ENCODE measurements at regions not wholly inside any gene's neighbourhood (a gene's known extent, or its start where the extent isn't known, plus 50 kb on each side); places are given as distances from the start of the nearest gene placed in this dataset.

DNA sequence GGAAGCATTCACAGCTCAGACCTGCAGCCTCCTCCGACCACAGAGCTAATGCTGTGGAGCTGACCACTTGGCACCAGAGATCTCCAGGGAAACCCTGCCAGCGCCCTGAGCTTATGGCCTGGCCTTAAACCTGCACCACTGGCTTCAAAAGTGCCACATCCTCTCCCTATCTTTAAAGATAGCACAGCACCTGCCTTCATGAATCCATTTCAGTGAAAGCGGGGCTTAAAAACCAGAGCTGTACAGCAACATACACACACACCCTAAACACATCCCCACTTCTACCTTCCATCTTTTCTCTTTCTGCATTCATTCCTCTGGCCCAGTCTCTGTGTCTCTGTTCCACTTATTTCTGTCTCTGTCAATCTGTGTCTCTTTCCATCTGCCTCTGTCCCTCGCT lies 59.8 kb upstream of the CCDC167 start:
- TF ChIP-seq, protein P1, sequence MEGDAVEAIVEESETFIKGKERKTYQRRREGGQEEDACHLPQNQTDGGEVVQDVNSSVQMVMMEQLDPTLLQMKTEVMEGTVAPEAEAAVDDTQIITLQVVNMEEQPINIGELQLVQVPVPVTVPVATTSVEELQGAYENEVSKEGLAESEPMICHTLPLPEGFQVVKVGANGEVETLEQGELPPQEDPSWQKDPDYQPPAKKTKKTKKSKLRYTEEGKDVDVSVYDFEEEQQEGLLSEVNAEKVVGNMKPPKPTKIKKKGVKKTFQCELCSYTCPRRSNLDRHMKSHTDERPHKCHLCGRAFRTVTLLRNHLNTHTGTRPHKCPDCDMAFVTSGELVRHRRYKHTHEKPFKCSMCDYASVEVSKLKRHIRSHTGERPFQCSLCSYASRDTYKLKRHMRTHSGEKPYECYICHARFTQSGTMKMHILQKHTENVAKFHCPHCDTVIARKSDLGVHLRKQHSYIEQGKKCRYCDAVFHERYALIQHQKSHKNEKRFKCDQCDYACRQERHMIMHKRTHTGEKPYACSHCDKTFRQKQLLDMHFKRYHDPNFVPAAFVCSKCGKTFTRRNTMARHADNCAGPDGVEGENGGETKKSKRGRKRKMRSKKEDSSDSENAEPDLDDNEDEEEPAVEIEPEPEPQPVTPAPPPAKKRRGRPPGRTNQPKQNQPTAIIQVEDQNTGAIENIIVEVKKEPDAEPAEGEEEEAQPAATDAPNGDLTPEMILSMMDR (IDR thresholded peaks at IDR 0.05), result no peak
- no peak for TF ChIP-seq POLR2AphosphoS5 (IDR thresholded peaks at IDR 0.05; ENCODE audit: low read depth, low read length)
- no peak for TF ChIP-seq TCF7L2 (IDR thresholded peaks at IDR 0.05; ENCODE audit: low read depth, low read length)
- TF ChIP-seq, protein P2, sequence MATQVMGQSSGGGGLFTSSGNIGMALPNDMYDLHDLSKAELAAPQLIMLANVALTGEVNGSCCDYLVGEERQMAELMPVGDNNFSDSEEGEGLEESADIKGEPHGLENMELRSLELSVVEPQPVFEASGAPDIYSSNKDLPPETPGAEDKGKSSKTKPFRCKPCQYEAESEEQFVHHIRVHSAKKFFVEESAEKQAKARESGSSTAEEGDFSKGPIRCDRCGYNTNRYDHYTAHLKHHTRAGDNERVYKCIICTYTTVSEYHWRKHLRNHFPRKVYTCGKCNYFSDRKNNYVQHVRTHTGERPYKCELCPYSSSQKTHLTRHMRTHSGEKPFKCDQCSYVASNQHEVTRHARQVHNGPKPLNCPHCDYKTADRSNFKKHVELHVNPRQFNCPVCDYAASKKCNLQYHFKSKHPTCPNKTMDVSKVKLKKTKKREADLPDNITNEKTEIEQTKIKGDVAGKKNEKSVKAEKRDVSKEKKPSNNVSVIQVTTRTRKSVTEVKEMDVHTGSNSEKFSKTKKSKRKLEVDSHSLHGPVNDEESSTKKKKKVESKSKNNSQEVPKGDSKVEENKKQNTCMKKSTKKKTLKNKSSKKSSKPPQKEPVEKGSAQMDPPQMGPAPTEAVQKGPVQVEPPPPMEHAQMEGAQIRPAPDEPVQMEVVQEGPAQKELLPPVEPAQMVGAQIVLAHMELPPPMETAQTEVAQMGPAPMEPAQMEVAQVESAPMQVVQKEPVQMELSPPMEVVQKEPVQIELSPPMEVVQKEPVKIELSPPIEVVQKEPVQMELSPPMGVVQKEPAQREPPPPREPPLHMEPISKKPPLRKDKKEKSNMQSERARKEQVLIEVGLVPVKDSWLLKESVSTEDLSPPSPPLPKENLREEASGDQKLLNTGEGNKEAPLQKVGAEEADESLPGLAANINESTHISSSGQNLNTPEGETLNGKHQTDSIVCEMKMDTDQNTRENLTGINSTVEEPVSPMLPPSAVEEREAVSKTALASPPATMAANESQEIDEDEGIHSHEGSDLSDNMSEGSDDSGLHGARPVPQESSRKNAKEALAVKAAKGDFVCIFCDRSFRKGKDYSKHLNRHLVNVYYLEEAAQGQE (IDR thresholded peaks at IDR 0.05; ENCODE audit: insufficient read depth in 1 of 2, low read depth in 2 of 2, low read length in 1 of 2), result no peak

All from Panc1 (cell line).